SK-MEL-5 (cell line): ENCODE measurements at regions not wholly inside any gene's neighbourhood (a gene's known extent, or its start where the extent isn't known, plus 50 kb on each side); places are given as distances from the start of the nearest gene placed in this dataset.

Experiments
- small RNA-seq, 2 experiments: library from RNA; depleted of rRNA; stranded (forward); fragments of <200 nt; gene quantifications; one replicate each; pipeline ENCODE3, GENCODE V24; 2014

Small RNA genes in the stretch of these regions (small RNA-seq; reads per million reads assigned to genes)
- 0 reads per million in 2 experiments for gene AC008134.1
